Tibial nerve (tissue), 4 donors: ENCODE measurements at regions not wholly inside any gene's neighbourhood (a gene's known extent, or its start where the extent isn't known, plus 50 kb on each side); places are given as distances from the start of the nearest gene placed in this dataset.

Source experiments
- EP300 ChIP-seq, 2 donors: sonication (generic); formaldehyde crosslinking; IDR thresholded peaks; one replicate each; pipeline ENCODE4 v1.6.1; 2017; ENCODE audit warnings: antibody characterized with exemption in 2 of 2, mild to moderate bottlenecking in 1 of 2
- POLR2A ChIP-seq, 2 donors: fragments of 450-650 bp; IDR thresholded peaks; one replicate each; pipeline ENCODE4 v1.6.1; 2017; ENCODE audit warnings: antibody characterized with exemption in 2 of 2, mild to moderate bottlenecking in 2 of 2, moderate library complexity in 2 of 2
- TF ChIP-seq, protein P1 (sequence below), 5 experiments: fragments of 200-600 bp in 3 of 5; fragments of 450-650 bp in 2 of 5; sonication (generic) in 3 of 5; IDR thresholded peaks; one replicate each; pipeline ENCODE4 v1.5.1; 2016 to 2019; ENCODE audit warnings: antibody characterized with exemption in 5 of 5, mild to moderate bottlenecking in 3 of 5, moderate library complexity in 2 of 5

DNA sequence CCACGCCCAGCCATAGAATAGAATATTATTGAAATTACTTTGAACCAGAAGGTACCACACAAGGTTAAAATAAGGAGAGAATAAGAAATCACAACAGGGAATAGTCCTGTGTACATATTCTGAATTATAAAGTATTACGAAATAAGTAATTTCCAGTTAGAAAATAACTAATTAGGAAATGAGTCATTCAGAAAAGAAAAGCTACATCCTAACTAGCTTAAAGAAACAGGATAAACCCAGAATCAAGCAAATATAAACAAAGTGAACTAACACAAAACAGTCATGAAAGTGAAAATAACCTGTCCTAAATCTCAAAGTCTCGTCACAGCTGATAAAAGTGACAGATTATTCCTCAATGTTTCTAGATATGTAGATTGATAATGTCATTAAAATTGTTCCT lies 74.8 kb upstream of the NEBL start:
- TF ChIP-seq POLR2A (IDR thresholded peaks at IDR 0.05) (no peak), EP300 (IDR thresholded peaks at IDR 0.05) (no peak)
- TF ChIP-seq, protein P1, sequence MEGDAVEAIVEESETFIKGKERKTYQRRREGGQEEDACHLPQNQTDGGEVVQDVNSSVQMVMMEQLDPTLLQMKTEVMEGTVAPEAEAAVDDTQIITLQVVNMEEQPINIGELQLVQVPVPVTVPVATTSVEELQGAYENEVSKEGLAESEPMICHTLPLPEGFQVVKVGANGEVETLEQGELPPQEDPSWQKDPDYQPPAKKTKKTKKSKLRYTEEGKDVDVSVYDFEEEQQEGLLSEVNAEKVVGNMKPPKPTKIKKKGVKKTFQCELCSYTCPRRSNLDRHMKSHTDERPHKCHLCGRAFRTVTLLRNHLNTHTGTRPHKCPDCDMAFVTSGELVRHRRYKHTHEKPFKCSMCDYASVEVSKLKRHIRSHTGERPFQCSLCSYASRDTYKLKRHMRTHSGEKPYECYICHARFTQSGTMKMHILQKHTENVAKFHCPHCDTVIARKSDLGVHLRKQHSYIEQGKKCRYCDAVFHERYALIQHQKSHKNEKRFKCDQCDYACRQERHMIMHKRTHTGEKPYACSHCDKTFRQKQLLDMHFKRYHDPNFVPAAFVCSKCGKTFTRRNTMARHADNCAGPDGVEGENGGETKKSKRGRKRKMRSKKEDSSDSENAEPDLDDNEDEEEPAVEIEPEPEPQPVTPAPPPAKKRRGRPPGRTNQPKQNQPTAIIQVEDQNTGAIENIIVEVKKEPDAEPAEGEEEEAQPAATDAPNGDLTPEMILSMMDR (IDR thresholded peaks at IDR 0.05) = no peak
